ENCODE measurements at regions not wholly inside any gene's neighbourhood (a gene's known extent, or its start where the extent isn't known, plus 50 kb on each side); places are given as distances from the start of the nearest gene placed in this dataset.

DNA sequence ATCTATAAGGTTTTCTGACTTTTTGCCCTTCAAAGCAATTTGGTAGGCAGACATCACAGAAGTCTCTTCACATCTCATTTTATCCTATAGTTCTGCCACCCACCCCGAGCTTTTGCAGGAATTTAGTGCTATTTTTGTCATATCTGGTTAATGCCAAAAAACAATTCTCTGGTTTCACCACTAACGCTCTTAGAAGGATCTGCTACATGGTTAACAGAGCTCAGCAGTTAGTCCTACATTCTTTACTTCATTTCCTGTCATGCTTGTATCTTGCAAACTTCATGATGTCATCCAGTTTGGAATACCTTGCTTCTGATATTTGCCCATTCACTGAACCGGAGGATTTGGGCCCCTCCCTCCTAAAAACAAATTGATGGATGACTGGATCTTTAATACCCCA lies 116.8 kb upstream of the SERPINE2 start:
- no peak for TF ChIP-seq POLR2A (IDR thresholded peaks at IDR 0.05)
- TF ChIP-seq, protein P1, sequence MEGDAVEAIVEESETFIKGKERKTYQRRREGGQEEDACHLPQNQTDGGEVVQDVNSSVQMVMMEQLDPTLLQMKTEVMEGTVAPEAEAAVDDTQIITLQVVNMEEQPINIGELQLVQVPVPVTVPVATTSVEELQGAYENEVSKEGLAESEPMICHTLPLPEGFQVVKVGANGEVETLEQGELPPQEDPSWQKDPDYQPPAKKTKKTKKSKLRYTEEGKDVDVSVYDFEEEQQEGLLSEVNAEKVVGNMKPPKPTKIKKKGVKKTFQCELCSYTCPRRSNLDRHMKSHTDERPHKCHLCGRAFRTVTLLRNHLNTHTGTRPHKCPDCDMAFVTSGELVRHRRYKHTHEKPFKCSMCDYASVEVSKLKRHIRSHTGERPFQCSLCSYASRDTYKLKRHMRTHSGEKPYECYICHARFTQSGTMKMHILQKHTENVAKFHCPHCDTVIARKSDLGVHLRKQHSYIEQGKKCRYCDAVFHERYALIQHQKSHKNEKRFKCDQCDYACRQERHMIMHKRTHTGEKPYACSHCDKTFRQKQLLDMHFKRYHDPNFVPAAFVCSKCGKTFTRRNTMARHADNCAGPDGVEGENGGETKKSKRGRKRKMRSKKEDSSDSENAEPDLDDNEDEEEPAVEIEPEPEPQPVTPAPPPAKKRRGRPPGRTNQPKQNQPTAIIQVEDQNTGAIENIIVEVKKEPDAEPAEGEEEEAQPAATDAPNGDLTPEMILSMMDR (IDR thresholded peaks at IDR 0.05): no peak

Data from right lobe of liver (tissue), 4 donors.